ENCODE measurements at regions not wholly inside any gene's neighbourhood (a gene's known extent, or its start where the extent isn't known, plus 50 kb on each side); places are given as distances from the start of the nearest gene placed in this dataset.

GRCh38 chr9:108473209-108474112, 382.3 kb downstream of the ACTL7B start:
- no peaks in the 10 kb centered on the region for H3K36me3 ChIP-seq (ENCODE audit: insufficient read depth, insufficient read length, low read length)
- DNase-seq (ENCODE audit: low read depth, low spot score): no peak

GRCh38 chr9:108469654-108470053, 386.1 kb downstream of the ACTL7B start:
- no peaks in the 10 kb centered on the region for H3K27me3 ChIP-seq (ENCODE audit: insufficient read depth, insufficient read length)
- TF ChIP-seq ZNF274 (IDR thresholded peaks at IDR 0.05; ENCODE audit: low read depth, low read length) (no peak), SUZ12 (IDR thresholded peaks at IDR 0.05; ENCODE audit: extremely low read depth, insufficient read depth, insufficient read length) (no peak), YY1 (IDR thresholded peaks at IDR 0.05; ENCODE audit: insufficient read depth, insufficient read length) (no peak)
- H3K9me3 ChIP-seq (ENCODE audit: insufficient read depth, low read length): no peaks in the 10 kb centered on the region; the same call in 1 of the 2 replicates
- H3K36me3 ChIP-seq (ENCODE audit: insufficient read depth, insufficient read length, low read length): no peaks in the 10 kb centered on the region
- H3K4me3 ChIP-seq (ENCODE audit: insufficient read length, low read depth): no peak overlapping the region
- no peak for DNase-seq (ENCODE audit: low read depth, low spot score)
- H3K9ac ChIP-seq (ENCODE audit: insufficient read length, low read depth): no peak overlapping the region
- no peaks in the 10 kb centered on the region for H3K4me1 ChIP-seq (ENCODE audit: insufficient read depth, insufficient read length)

More at GRCh38 chr9:108473209-108474112, 382.3 kb downstream of the ACTL7B start:
- H3K9me3 ChIP-seq (ENCODE audit: insufficient read depth, low read length): no peaks in the 10 kb centered on the region
- no peaks in the 10 kb centered on the region for H3K4me1 ChIP-seq (ENCODE audit: insufficient read depth, insufficient read length)
- no peak overlapping the region for H3K9ac ChIP-seq (ENCODE audit: insufficient read length, low read depth)
- no peak overlapping the region for H3K4me3 ChIP-seq (ENCODE audit: insufficient read length, low read depth)
- H3K27me3 ChIP-seq (ENCODE audit: insufficient read depth, insufficient read length): no peaks in the 10 kb centered on the region
- no peak for TF ChIP-seq YY1 (IDR thresholded peaks at IDR 0.05; ENCODE audit: insufficient read depth, insufficient read length)
- no peak for TF ChIP-seq SUZ12 (IDR thresholded peaks at IDR 0.05; ENCODE audit: extremely low read depth, insufficient read depth, insufficient read length)
- no peak for TF ChIP-seq ZNF274 (IDR thresholded peaks at IDR 0.05; ENCODE audit: low read depth, low read length)

GRCh38 chr9:108468364-108468763, 387.4 kb downstream of the ACTL7B start:
- Histone ChIP-seq H3K9ac (ENCODE audit: insufficient read length, low read depth) (no peak overlapping the region), H3K9me3 (ENCODE audit: insufficient read depth, low read length) (no peaks in the 10 kb centered on the region; the same call in 1 of the 2 replicates), H3K4me1 (ENCODE audit: insufficient read depth, insufficient read length) (no peaks in the 10 kb centered on the region), H3K36me3 (ENCODE audit: insufficient read depth, insufficient read length, low read length) (no peaks in the 10 kb centered on the region), H3K27me3 (ENCODE audit: insufficient read depth, insufficient read length) (no peaks in the 10 kb centered on the region), H3K4me3 (ENCODE audit: insufficient read length, low read depth) (no peak overlapping the region)
- peak; percentile 40 for DNase-seq (ENCODE audit: low read depth, low spot score)
- TF ChIP-seq ZNF274 (IDR thresholded peaks at IDR 0.05; ENCODE audit: low read depth, low read length): no peak
- no peak for TF ChIP-seq SUZ12 (IDR thresholded peaks at IDR 0.05; ENCODE audit: extremely low read depth, insufficient read depth, insufficient read length)
- no peak for TF ChIP-seq YY1 (IDR thresholded peaks at IDR 0.05; ENCODE audit: insufficient read depth, insufficient read length)

GRCh38 chr9:108467653-108468324, 388.0 kb downstream of the ACTL7B start:
- no peak overlapping the region for H3K9ac ChIP-seq (ENCODE audit: insufficient read length, low read depth)
- no peaks in the 10 kb centered on the region for H3K4me1 ChIP-seq (ENCODE audit: insufficient read depth, insufficient read length)
- no peaks in the 10 kb centered on the region for H3K27me3 ChIP-seq (ENCODE audit: insufficient read depth, insufficient read length)
- DNase-seq (ENCODE audit: low read depth, low spot score): no peak
- no peak for TF ChIP-seq ZNF274 (IDR thresholded peaks at IDR 0.05; ENCODE audit: low read depth, low read length)
- TF ChIP-seq YY1 (IDR thresholded peaks at IDR 0.05; ENCODE audit: insufficient read depth, insufficient read length): no peak
- TF ChIP-seq SUZ12 (IDR thresholded peaks at IDR 0.05; ENCODE audit: extremely low read depth, insufficient read depth, insufficient read length): no peak
- H3K4me3 ChIP-seq (ENCODE audit: insufficient read length, low read depth): no peak overlapping the region
- H3K36me3 ChIP-seq (ENCODE audit: insufficient read depth, insufficient read length, low read length): no peaks in the 10 kb centered on the region
- no peaks in the 10 kb centered on the region; the same call in 1 of the 2 replicates for H3K9me3 ChIP-seq (ENCODE audit: insufficient read depth, low read length)

GRCh38 chr9:108467161-108467560, 388.6 kb downstream of the ACTL7B start:
- DNase-seq (ENCODE audit: low read depth, low spot score): no peak
- Histone ChIP-seq H3K4me1 (ENCODE audit: insufficient read depth, insufficient read length) (no peaks in the 10 kb centered on the region), H3K27me3 (ENCODE audit: insufficient read depth, insufficient read length) (no peaks in the 10 kb centered on the region), H3K4me3 (ENCODE audit: insufficient read length, low read depth) (no peak overlapping the region), H3K36me3 (ENCODE audit: insufficient read depth, insufficient read length, low read length) (no peaks in the 10 kb centered on the region), H3K9ac (ENCODE audit: insufficient read length, low read depth) (no peak overlapping the region), H3K9me3 (ENCODE audit: insufficient read depth, low read length) (no peaks in the 10 kb centered on the region; the same call in 1 of the 2 replicates)
- no peak for TF ChIP-seq YY1 (IDR thresholded peaks at IDR 0.05; ENCODE audit: insufficient read depth, insufficient read length)
- TF ChIP-seq ZNF274 (IDR thresholded peaks at IDR 0.05; ENCODE audit: low read depth, low read length): no peak
- TF ChIP-seq SUZ12 (IDR thresholded peaks at IDR 0.05; ENCODE audit: extremely low read depth, insufficient read depth, insufficient read length): no peak

GRCh38 chr9:108466304-108466703, 389.5 kb downstream of the ACTL7B start:
- no peak for TF ChIP-seq SUZ12 (IDR thresholded peaks at IDR 0.05; ENCODE audit: extremely low read depth, insufficient read depth, insufficient read length)
- no peak for TF ChIP-seq YY1 (IDR thresholded peaks at IDR 0.05; ENCODE audit: insufficient read depth, insufficient read length)
- TF ChIP-seq ZNF274 (IDR thresholded peaks at IDR 0.05; ENCODE audit: low read depth, low read length): no peak
- Histone ChIP-seq H3K27me3 (ENCODE audit: insufficient read depth, insufficient read length) (no peaks in the 10 kb centered on the region), H3K36me3 (ENCODE audit: insufficient read depth, insufficient read length, low read length) (no peaks in the 10 kb centered on the region), H3K4me1 (ENCODE audit: insufficient read depth, insufficient read length) (no peaks in the 10 kb centered on the region), H3K9ac (ENCODE audit: insufficient read length, low read depth) (no peak overlapping the region), H3K9me3 (ENCODE audit: insufficient read depth, low read length) (no peaks in the 10 kb centered on the region; the same call in 1 of the 2 replicates), H3K4me3 (ENCODE audit: insufficient read length, low read depth) (no peak overlapping the region)
- DNase-seq (ENCODE audit: low read depth, low spot score): no peak

All from NT2/D1 (cell line).